IMR-90 (cell line): ENCODE measurements at regions not wholly inside any gene's neighbourhood (a gene's known extent, or its start where the extent isn't known, plus 50 kb on each side); places are given as distances from the start of the nearest gene placed in this dataset.

Source experiments
- ATAC-seq: fragments of 200-7000 bp; cut with Tn5 transposase; 2 replicates; pipeline ENCODE4 v1.9.1; 2020; ENCODE audit warnings: low read depth, mild to moderate bottlenecking, moderate library complexity
- BruUV-seq: library from RNA; stranded (reverse); fragments of 400-500 nt; replicated peaks from 2 replicates; lab custom pipeline; 2021; lab: Mats Ljungman, UMichigan
- CTCF ChIA-PET: fragments of 300-600 bp; formaldehyde crosslinking; extraction: SDS; loops from one replicate; lab custom pipeline; 2021; ENCODE audit warnings: antibody characterized with exemption; lab: Yijun Ruan, JAX
- POLR2A ChIA-PET: fragments of 300-600 bp; sonication (Branson Sonifier 250); formaldehyde crosslinking; loops from one replicate; lab custom pipeline; 2022; ENCODE audit warnings: antibody characterized with exemption; ENCODE audit not compliant: unreplicated experiment; lab: Charles Lee
- DNase-seq: peaks from one replicate; pipeline ENCODE4 v3.0.0; 2013
- H2AFZ ChIP-seq: replicated peaks from 2 replicates; pipeline ENCODE3; 2013; ENCODE audit warnings: low read length, mild to moderate bottlenecking; ENCODE audit not compliant: poor library complexity
- H2AK5ac ChIP-seq: 2 replicates; pipeline ENCODE4 v1.6.1; 2013; ENCODE audit warnings: low read depth, low read length, inconsistent platforms
- H2AK9ac ChIP-seq: replicated peaks from 2 replicates; pipeline ENCODE3; 2013; ENCODE audit warnings: mild to moderate bottlenecking, low read depth, low read length, moderate library complexity; ENCODE audit not compliant: poor library complexity
- H2BK120ac ChIP-seq: 2 replicates; pipeline ENCODE4 v1.6.1; 2013; ENCODE audit warnings: low read depth, low read length, inconsistent platforms
- H2BK15ac ChIP-seq: 3 replicates; pipeline ENCODE4 v1.6.1; 2013; ENCODE audit warnings: low read depth, low read length, inconsistent platforms
- H2BK20ac ChIP-seq: 2 replicates; pipeline ENCODE4 v1.6.1; 2013; ENCODE audit warnings: low read depth, mild to moderate bottlenecking, inconsistent platforms, low read length, moderate library complexity
- H2BK5ac ChIP-seq: 2 replicates; pipeline ENCODE4 v1.6.1; 2013; ENCODE audit warnings: mild to moderate bottlenecking, low read depth, low read length, inconsistent platforms; ENCODE audit not compliant: poor library complexity, severe bottlenecking
- H3K14ac ChIP-seq: replicated peaks from 2 replicates; pipeline ENCODE4 v1.6.1; 2013; ENCODE audit warnings: low read depth, low read length, inconsistent platforms
- H3K18ac ChIP-seq: 2 replicates; pipeline ENCODE4 v1.6.1; 2013; ENCODE audit warnings: low read depth, low read length, control low read depth
- H3K23ac ChIP-seq: 2 replicates; pipeline ENCODE4 v1.6.1; 2013; ENCODE audit warnings: low read depth, low read length, inconsistent platforms
- H3K27ac ChIP-seq: 2 replicates; pipeline ENCODE4 v1.5.1; 2013; ENCODE audit warnings: mild to moderate bottlenecking, control low read depth, low read length; ENCODE audit not compliant: insufficient read depth
- H3K27me3 ChIP-seq: 2 replicates; pipeline ENCODE4 v1.6.1; 2013; ENCODE audit warnings: low read length; ENCODE audit not compliant: control insufficient read depth, insufficient read depth
- H3K36me3 ChIP-seq: 2 replicates; pipeline ENCODE4 v1.6.1; 2013; ENCODE audit warnings: low read length, mixed read lengths; ENCODE audit not compliant: control insufficient read depth, insufficient read depth
- H3K4ac ChIP-seq: 2 replicates; pipeline ENCODE4 v1.6.1; 2013; ENCODE audit warnings: low read depth, low read length, inconsistent platforms
- H3K4me1 ChIP-seq: 2 replicates; pipeline ENCODE4 v1.6.1; 2013; ENCODE audit warnings: low read length, mixed read lengths; ENCODE audit not compliant: control insufficient read depth, insufficient read depth
- H3K4me2 ChIP-seq: 2 replicates; pipeline ENCODE4 v1.6.1; 2013; ENCODE audit warnings: low read depth, mild to moderate bottlenecking, control low read depth, low read length, moderate library complexity
- H3K4me3 ChIP-seq: 2 replicates; pipeline ENCODE4 v1.5.1; 2013; ENCODE audit warnings: low read depth, mild to moderate bottlenecking, control low read depth, low read length, moderate library complexity; ENCODE audit not compliant: insufficient read depth
- H3K56ac ChIP-seq: 2 replicates; pipeline ENCODE4 v1.6.1; 2013; ENCODE audit warnings: low read length, inconsistent platforms; ENCODE audit not compliant: insufficient read depth; ENCODE audit errors: extremely low read depth
- H3K79me1 ChIP-seq, 2 experiments: 2 replicates each; pipeline ENCODE4 v1.6.1; 2013; ENCODE audit warnings: low read length in 2 of 2, inconsistent platforms in 1 of 2, low read depth in 1 of 2
- H3K9ac ChIP-seq: 2 replicates; pipeline ENCODE4 v1.6.1; 2013; ENCODE audit warnings: low read depth, low read length, control low read depth
- H3K9me1 ChIP-seq: 2 replicates; pipeline ENCODE4 v1.6.1; 2013; ENCODE audit warnings: low read length, inconsistent platforms; ENCODE audit not compliant: insufficient read depth
- H3K9me3 ChIP-seq: 2 replicates; pipeline ENCODE4 v1.6.1; 2013; ENCODE audit warnings: low read length; ENCODE audit not compliant: control insufficient read depth, insufficient read depth
- H4K20me1 ChIP-seq: 2 replicates; pipeline ENCODE4 v1.6.1; 2013; ENCODE audit warnings: low read length, inconsistent platforms; ENCODE audit not compliant: insufficient read depth
- H4K5ac ChIP-seq: 2 replicates; pipeline ENCODE4 v1.6.1; 2013; ENCODE audit warnings: mild to moderate bottlenecking, low read depth, low read length, control low read depth
- H4K8ac ChIP-seq, 2 experiments: 2 replicates each; pipeline ENCODE4 v1.6.1; 2013; ENCODE audit warnings: low read depth in 2 of 2, low read length in 2 of 2, control low read depth in 1 of 2, inconsistent platforms in 1 of 2
- H4K91ac ChIP-seq: 2 replicates; pipeline ENCODE4 v1.6.1; 2013; ENCODE audit warnings: low read depth, low read length, inconsistent platforms; ENCODE audit not compliant: insufficient read depth
- CEBPB ChIP-seq: IDR thresholded peaks from 2 replicates; pipeline ENCODE4 v1.6.1; 2012; ENCODE audit warnings: low read depth, low read length, improper control_type of control experiment
- CTCF ChIP-seq: conservative IDR thresholded peaks from 2 replicates; pipeline ENCODE4 v1.5.1; 2012; ENCODE audit warnings: mild to moderate bottlenecking, low read depth, low read length, improper control_type of control experiment
- WGBS, 2 experiments: methylation state at CpG; one replicate each; pipeline versions ENCODE4 v1.1.5 to v1.1.7; 2013; ENCODE audit warnings: missing lambda C conversion rate in 2 of 2; ENCODE audit not compliant: insufficient read length in 1 of 2; ENCODE audit errors: extremely low coverage in 2 of 2; 5-methylcytosine and 5-hydroxymethylcytosine counted together
- dilution Hi-C: fragments of 300-500 bp; cut with HindIII; formaldehyde crosslinking; loops from one replicate; pipeline ENCODE4 v1.14.3; 2018; ENCODE audit warnings: low sequenced_read_pairs; ENCODE audit not compliant: unreplicated experiment
- in situ Hi-C: fragments of 300-500 bp; cut with MboI; formaldehyde crosslinking; loops from 3 replicates; pipeline ENCODE4 v1.14.3; 2019; ENCODE audit warnings: low sequenced_read_pairs, inconsistent platforms, mixed read lengths
- intact Hi-C: fragments of 100-400 bp; cut with micrococcal nuclease; formaldehyde crosslinking; loops from 2 replicates; pipeline ENCODE4 v1.10.0; 2022

GRCh38 chr3:154843647-154844046 is 236.5 kb upstream of the MME start:
- H3K4me2 ChIP-seq: no peak overlapping the region
- no peak overlapping the region for H2AFZ ChIP-seq
- no peaks in the 10 kb centered on the region for H3K4me1 ChIP-seq
- no CpG with 5 or more reads among the region's 1 CpG for WGBS, 2 experiments
- H3K4ac ChIP-seq: no peak overlapping the region
- in situ Hi-C loops (no loop called here), dilution Hi-C loops (no loop called here), intact Hi-C loops (no loop called here)
- CTCF ChIA-PET: no interaction called here
- H4K20me1 ChIP-seq: no peaks in the 10 kb centered on the region
- TF ChIP-seq CEBPB (peak; percentile 84), CTCF (no peak)
- POLR2A ChIA-PET: no interaction called here
- BruUV-seq: no TSS peak
- H3K79me1 ChIP-seq: no peaks in the 10 kb centered on the region
- H3K4me3 ChIP-seq: no peak overlapping the region
- no peak overlapping the region for H2AK9ac ChIP-seq
- no peaks in the 10 kb centered on the region for H3K27me3 ChIP-seq
- H4K5ac ChIP-seq: no peak overlapping the region
- no peaks in the 10 kb centered on the region for H3K9me3 ChIP-seq
- no peak for DNase-seq
- H3K18ac ChIP-seq: no peak overlapping the region
- no peaks in the 10 kb centered on the region for H3K36me3 ChIP-seq
- no peak overlapping the region for H3K56ac ChIP-seq
- no peak overlapping the region for H2BK120ac ChIP-seq
- H2AK5ac ChIP-seq: no peak overlapping the region
- no peak overlapping the region for H2BK15ac ChIP-seq
- no peak overlapping the region for H3K23ac ChIP-seq
- H3K9me1 ChIP-seq: no peaks in the 10 kb centered on the region
- H4K8ac ChIP-seq: no peak overlapping the region
- H3K9ac ChIP-seq: no peak overlapping the region
- no peak overlapping the region for H3K14ac ChIP-seq
- H2BK5ac ChIP-seq: no peak overlapping the region
- no peak overlapping the region for H3K27ac ChIP-seq
- ATAC-seq: no peak
- H4K91ac ChIP-seq: no peak overlapping the region
- no peak overlapping the region for H2BK20ac ChIP-seq
